Body of pancreas (tissue), 4 donors: ENCODE measurements at regions not wholly inside any gene's neighbourhood (a gene's known extent, or its start where the extent isn't known, plus 50 kb on each side); places are given as distances from the start of the nearest gene placed in this dataset.

Experiments used
- POLR2A ChIP-seq, 3 donors: fragments of 450-650 bp; IDR thresholded peaks; one replicate each; pipeline ENCODE4 v1.6.1; 2016; ENCODE audit warnings: antibody characterized with exemption in 3 of 3, mild to moderate bottlenecking in 2 of 3
- TF ChIP-seq, protein P1 (sequence below), 7 experiments: fragments of 450-650 bp in 4 of 7; fragments of 200-600 bp in 3 of 7; sonication (generic) in 3 of 7; IDR thresholded peaks; one replicate each; pipeline ENCODE4 v1.5.1; 2016 to 2019; ENCODE audit warnings: antibody characterized with exemption in 7 of 7

DNA sequence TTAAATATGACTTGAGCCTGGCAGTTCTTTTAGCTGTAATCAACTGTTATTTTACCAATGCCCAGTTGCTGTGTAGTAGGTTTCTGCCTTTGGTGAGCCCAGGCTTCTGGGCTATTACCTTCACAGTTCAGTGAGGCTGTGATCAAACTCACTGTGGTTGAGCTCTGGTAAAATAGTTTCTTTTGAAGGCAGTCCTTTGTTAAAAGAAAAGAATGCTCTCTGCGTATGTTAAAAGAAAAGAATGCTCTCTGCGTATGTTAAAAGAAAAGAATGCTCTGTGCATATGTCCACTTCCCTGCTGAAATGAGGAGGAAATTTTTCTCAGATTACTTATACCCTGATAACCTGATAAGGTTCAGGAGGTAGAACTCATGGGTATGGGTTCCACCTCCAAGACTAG is 244.3 kb downstream of the RNF144A start:
- TF ChIP-seq, protein P1, sequence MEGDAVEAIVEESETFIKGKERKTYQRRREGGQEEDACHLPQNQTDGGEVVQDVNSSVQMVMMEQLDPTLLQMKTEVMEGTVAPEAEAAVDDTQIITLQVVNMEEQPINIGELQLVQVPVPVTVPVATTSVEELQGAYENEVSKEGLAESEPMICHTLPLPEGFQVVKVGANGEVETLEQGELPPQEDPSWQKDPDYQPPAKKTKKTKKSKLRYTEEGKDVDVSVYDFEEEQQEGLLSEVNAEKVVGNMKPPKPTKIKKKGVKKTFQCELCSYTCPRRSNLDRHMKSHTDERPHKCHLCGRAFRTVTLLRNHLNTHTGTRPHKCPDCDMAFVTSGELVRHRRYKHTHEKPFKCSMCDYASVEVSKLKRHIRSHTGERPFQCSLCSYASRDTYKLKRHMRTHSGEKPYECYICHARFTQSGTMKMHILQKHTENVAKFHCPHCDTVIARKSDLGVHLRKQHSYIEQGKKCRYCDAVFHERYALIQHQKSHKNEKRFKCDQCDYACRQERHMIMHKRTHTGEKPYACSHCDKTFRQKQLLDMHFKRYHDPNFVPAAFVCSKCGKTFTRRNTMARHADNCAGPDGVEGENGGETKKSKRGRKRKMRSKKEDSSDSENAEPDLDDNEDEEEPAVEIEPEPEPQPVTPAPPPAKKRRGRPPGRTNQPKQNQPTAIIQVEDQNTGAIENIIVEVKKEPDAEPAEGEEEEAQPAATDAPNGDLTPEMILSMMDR (IDR thresholded peaks at IDR 0.05): no peak
- TF ChIP-seq POLR2A (IDR thresholded peaks at IDR 0.05): no peak
